MM.1S (cell line): ENCODE measurements at regions not wholly inside any gene's neighbourhood (a gene's known extent, or its start where the extent isn't known, plus 50 kb on each side); places are given as distances from the start of the nearest gene placed in this dataset.
"Not testable (repeated sequence)": the region's sequence is repeated elsewhere in the genome, so short reads cannot be mapped to it uniquely, and the experiment has no call there.

Source experiments
- EZH2 ChIP-seq: fragments of 300-600 bp; sonication (generic); optimal IDR thresholded peaks from 2 replicates; pipeline ENCODE3; 2017; ENCODE audit warnings: low read depth, mild to moderate bottlenecking, antibody characterized with exemption, low read length, mixed read lengths
- EZH2phosphoT487 ChIP-seq: fragments of 300-600 bp; sonication (generic); IDR thresholded peaks from 2 replicates; pipeline ENCODE4 v1.6.1; 2018; ENCODE audit warnings: antibody characterized with exemption, low read length
- TF ChIP-seq, protein P1 (sequence below): fragments of 300-600 bp; sonication (generic); IDR thresholded peaks from 2 replicates; pipeline ENCODE4 v1.5.1; 2016; ENCODE audit warnings: antibody characterized with exemption, low read length, mixed read lengths

DNA sequence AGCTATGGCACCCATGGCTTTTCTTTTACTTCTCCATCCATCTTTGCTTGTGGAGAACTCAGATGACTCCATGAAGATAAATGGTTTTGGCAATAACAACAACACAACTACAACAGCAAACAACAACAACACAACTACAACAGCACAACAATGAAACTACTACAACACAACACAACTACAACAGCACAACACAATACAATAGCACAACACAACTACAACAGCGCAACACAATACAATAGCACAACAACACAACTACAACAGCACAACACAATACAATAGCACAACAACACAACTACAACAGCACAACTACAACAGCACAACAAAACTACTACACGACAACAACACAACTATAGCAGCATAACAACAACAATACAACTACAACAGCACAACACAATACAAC, 569.4 kb downstream of the TOX3 start:
- TF ChIP-seq, protein P1, sequence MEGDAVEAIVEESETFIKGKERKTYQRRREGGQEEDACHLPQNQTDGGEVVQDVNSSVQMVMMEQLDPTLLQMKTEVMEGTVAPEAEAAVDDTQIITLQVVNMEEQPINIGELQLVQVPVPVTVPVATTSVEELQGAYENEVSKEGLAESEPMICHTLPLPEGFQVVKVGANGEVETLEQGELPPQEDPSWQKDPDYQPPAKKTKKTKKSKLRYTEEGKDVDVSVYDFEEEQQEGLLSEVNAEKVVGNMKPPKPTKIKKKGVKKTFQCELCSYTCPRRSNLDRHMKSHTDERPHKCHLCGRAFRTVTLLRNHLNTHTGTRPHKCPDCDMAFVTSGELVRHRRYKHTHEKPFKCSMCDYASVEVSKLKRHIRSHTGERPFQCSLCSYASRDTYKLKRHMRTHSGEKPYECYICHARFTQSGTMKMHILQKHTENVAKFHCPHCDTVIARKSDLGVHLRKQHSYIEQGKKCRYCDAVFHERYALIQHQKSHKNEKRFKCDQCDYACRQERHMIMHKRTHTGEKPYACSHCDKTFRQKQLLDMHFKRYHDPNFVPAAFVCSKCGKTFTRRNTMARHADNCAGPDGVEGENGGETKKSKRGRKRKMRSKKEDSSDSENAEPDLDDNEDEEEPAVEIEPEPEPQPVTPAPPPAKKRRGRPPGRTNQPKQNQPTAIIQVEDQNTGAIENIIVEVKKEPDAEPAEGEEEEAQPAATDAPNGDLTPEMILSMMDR: not testable (repeated sequence)
- TF ChIP-seq EZH2phosphoT487, EZH2: not testable (repeated sequence)
